HG02870 (cell line): ENCODE measurements at regions not wholly inside any gene's neighbourhood (a gene's known extent, or its start where the extent isn't known, plus 50 kb on each side); places are given as distances from the start of the nearest gene placed in this dataset.
A peak's percentile ranks its signal among the peaks of the same experiment; 100 is the strongest.
"Not testable (repeated sequence)": the region's sequence is repeated elsewhere in the genome, so short reads cannot be mapped to it uniquely, and the experiment has no call there.

Experiments used
- ATAC-seq: cut with Tn5 transposase; IDR thresholded peaks from one replicate; pipeline ENCODE4 v1.9.1; 2021; ENCODE audit warnings: mild to moderate bottlenecking, moderate library complexity; ENCODE audit not compliant: unreplicated experiment

GRCh38 chr7:85897967-85898366 lies 711.1 kb upstream of the SEMA3D start:
- ATAC-seq = no peak

DNA sequence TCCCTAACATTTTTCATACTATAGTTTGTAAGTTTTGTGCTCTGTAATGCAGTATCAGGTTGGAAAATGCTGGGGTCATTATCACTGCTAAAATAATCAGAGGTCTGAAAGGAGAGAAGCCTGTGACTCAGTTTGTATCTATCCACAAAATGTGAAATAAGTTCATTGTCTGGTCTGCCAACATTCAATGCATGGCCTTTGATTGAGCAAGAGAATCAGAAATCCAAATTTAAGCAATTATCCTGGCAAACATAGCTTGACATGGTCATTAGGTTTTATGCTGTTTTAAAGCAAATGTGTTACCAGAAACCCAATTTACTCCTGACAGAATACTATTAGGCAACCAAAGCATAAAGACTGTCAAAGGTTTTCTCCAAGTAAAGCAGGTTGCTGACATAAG lies 709.7 kb upstream of the SEMA3D start:
- no peak for ATAC-seq

DNA sequence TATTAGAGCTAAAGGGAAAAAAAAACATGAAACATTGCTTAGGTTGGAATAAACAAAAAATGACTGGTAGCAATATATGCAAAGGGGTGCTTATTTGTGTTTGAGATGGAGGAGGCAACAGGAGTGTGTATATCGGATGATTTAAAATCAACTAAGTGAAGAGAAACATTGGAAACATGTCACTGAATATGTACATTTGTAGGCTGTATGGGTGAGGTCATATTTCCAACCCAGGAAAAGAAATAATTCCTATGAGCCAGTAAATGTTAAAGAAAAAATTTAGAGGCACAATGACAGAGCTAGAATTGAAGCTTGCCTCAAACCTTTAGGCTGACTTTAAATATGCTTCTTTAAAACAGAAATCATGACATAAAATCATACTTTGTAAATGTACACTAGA lies 709.0 kb upstream of the SEMA3D start:
- no peak for ATAC-seq

DNA sequence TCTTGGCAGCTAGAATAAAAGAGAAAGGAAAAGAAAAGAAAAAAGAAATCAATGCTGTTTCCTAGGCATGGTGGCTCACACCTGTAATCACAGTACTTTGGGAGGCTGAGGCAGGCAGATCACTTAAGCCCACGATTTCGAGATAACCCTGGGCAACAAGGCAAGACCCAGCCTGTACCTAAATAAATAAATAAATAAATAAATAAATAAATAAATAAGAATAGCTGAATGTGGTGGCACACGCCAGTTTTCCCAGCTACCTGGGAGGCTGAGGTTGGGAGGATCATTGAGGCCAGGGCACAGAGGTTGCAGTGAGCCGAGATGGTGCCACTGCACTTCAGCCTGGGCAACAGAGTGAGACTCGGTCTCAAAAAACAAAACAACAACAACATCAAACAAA lies 705.0 kb upstream of the SEMA3D start:
- not testable (repeated sequence) for ATAC-seq

- ATAC-seq = peak; percentile 79
These were observed 703.5 kb upstream of the SEMA3D start for GRCh38 chr7:85890244-85890811.

DNA sequence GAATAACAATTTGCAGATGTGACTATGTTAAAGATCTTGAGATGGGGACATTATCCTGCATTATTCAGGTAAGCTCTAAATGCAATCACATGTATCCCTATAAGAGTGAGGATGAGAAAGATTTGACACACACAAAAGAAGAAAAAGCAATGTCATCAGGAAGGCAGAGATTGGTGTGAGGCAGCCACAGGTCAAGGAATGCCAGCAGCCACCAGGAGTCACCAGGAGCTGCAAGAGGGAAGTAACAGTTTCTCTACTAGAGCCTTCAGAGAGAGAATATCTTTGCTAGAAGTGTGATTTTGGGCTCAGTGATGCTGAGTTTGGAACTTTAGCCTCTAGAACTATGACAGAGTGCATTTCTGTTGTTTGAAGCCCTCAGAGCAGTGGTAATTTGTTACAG lies 700.3 kb upstream of the SEMA3D start:
- no peak for ATAC-seq

- ATAC-seq = no peak
These were observed 695.5 kb upstream of the SEMA3D start for GRCh38 chr7:85882335-85882734.

- no peak for ATAC-seq
These were observed 688.5 kb upstream of the SEMA3D start for GRCh38 chr7:85875398-85875797.

- no peak for ATAC-seq
These were observed 679.7 kb upstream of the SEMA3D start for GRCh38 chr7:85866540-85866939.

- ATAC-seq = no peak
These were observed 664.8 kb upstream of the SEMA3D start for GRCh38 chr7:85851571-85852193.

GRCh38 chr7:85850381-85850780 lies 663.5 kb upstream of the SEMA3D start:
- ATAC-seq = no peak

DNA sequence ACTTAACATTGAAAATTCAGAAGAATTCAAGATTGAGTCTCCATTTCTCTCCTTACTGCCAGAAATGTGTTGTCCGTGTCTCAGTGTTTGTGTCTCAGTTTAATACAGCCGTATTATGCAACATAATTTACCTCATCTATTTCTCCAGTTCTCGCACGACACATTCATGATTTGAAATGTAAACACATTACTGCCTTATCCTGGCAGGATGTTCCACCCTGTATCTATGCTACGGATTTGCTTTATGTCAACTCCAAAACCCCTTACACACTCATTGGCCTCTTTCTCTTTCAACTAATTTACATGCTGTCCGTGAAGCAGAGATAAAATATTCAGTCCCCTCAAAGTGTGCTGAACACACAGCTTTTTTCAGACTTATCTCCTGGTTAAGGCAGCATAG lies 653.7 kb upstream of the SEMA3D start:
- ATAC-seq = no peak

GRCh38 chr7:85833066-85833465 lies 646.2 kb upstream of the SEMA3D start:
- no peak for ATAC-seq

DNA sequence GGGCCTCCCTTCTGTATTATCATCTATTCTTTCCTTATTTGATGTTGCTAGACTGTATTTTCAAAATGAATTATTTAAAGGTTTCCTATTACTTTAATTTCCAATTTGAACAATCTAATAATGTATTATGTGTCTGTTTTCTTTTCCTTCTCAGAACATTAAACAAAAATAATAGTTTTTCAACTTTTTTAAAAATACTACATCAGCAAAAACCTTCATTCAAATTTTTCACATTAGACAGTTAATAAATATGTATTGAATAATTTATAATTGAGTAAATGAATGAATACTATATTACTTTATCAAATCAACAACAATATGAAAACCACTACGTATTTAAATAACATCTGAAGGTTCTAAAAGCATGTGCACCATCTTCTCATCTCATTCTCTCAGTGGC lies 644.1 kb upstream of the SEMA3D start:
- ATAC-seq = no peak

GRCh38 chr7:85829817-85830432 lies 643.1 kb upstream of the SEMA3D start:
- ATAC-seq = no peak

DNA sequence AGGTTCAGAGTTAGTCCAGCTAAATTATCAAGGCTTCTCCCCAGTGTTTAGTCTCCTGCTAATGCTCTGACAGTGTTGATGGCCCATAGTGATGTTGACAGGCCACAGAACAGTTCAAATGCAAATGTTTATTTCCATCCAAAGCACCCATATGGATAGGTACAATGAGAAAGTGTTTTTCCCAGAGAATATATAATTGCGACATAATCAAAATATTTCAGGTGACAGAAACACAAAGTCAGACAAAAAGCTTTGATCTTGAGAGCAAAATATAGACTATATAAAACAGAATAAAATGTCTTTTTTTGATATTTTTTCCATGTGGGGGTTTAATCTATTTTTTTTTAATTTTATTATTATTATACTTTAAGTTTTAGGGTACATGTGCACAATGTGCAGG lies 642.3 kb upstream of the SEMA3D start:
- ATAC-seq = no peak

DNA sequence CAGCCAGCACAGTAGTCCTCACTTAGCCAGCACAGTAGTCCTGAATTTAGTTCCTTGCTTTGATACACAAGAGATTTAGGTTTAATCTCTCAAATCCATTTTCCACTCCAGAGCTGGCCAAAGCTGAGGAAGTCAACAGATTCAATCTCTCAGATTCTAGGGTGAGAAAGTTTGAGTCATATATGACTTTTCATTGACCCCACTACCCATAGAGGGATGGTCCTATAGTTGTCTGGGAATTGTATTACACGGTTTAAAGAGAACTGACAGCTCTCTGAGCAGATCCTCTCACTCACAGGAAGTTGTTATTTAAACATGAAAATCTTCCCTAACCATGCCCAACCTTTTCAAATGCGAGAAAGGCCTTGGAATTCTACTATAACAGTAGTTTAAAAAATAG lies 641.8 kb upstream of the SEMA3D start:
- ATAC-seq = no peak

DNA sequence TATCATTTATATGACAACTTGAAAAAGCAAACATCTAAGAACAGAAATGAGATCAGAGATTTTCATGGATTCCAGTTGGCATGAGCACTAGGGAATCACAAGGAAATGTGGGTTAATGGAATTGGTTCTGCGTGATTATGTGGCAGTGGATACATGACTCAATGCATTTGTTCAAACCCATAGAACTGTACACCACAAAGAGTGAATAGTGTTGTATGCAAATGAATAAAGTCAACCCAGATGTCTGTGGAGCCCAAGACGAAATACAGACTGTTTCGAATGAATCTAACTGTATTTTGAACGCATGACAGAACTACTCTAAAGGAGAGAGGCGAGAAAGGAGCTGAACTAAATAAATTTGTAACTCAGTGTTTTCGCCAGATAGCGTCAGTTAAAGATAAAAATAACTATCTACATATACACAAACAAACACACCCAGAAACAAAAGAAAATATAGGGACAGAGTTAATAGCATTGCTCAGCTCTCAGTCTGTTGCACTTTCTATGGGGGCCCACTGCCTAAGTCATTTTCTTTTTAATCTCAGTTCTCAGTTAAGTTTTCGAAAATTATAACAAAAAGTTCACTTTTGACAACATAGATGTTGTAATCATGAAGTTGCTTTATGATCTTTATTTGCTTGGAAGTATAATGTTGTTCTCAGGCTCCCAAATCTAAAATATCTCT lies 636.7 kb upstream of the SEMA3D start:
- no peak for ATAC-seq

DNA sequence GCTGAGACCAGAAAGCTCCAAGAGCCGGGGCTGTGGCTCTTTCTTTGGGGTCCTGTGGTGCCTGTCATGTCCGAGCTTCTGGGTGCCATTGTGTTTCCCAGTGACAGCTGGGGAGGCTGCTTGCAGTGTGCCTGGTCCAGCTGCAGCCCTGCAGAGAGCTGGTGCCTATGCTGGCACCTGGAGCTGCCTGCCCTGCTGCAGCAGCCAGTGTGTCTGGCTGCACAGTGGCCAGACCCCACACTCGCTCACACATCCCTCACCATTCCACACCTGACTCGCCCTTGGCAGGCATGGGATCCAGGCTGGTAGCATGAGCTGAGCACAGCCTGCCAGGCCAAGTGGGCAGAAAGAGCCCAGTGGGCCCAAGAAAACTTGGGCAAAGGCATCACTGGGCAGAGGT lies 635.1 kb upstream of the SEMA3D start:
- ATAC-seq = no peak

DNA sequence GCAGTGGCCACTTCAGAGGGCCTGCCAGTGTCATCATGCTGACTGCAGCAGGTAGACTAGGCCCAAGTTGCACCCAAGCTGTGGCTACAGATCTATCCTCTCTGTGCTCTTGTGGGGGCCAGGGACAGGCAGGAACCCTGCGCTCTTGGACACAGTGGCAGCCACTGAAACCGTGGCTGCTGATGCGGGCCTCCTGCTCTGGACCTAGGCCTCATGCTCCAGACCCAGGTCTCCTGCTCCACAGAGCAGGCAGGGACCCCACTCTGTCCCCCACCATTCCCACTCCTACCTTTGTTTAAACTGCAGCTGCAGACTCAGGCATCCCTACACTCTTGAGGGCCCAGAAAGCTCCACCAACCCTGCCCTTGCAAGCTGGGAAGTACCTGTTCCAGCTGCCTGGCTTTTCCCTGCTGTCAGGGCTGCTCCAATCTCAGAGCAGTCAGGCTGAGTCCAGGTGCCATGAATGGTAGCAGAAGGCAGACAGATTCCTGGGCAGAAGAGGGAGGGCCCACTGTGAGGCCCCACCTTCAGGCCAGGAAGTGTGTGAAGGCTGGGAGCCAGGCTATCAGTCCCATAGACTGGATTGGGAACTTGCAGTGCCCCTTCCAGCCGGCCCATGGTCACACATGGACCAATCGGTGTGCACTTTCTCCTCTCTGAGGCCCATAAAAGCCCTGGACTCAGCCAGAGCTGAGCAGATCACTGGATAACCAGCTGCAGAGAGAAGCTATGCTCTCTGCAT lies 634.0 kb upstream of the SEMA3D start:
- ATAC-seq = no peak

DNA sequence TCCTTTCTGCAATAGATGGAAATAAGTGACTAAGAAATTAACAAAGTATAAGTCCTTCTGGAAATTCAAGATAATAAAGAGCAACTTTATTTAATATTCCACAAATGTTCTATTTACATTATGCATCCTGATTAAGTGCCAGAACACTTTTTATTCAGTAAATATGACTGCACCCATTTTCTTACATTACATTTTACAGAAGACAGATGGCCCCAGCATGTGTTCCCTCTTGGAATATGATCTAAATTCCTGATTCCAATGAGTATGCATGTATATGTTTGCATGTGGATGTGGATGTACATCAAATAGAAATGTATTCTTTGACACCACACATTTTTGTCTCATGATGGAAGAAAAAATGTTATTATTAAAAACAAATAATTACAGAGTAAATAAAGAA lies 628.7 kb upstream of the SEMA3D start:
- ATAC-seq = no peak
